ENCODE measurements at regions not wholly inside any gene's neighbourhood (a gene's known extent, or its start where the extent isn't known, plus 50 kb on each side); places are given as distances from the start of the nearest gene placed in this dataset.

DNA sequence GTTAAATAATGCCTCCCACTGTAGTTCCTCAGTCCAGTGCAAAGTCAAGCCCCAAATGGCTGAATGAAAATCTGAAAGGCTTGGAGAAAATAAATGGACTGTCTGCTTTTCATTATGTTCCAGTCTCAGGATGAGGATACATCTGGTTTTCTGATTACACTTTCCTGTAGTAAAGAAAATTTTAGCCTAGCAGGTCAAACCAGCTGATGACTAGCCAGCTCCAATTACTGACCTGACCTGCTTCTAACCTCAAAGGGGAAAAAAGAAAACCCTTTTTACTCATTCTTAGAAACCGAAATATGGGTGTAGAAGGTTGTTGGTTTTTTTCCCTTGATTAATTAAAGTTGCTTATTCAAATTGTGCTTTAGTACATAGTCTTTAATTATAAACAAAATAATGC, 418.4 kb downstream of the EFNB2 start:
- no peaks in the 10 kb centered on the region for H3K36me3 Mint-ChIP-seq (ENCODE audit: low read depth)
- H3K9me3 Mint-ChIP-seq, result no peaks in the 10 kb centered on the region
- TF ChIP-seq, protein P1, sequence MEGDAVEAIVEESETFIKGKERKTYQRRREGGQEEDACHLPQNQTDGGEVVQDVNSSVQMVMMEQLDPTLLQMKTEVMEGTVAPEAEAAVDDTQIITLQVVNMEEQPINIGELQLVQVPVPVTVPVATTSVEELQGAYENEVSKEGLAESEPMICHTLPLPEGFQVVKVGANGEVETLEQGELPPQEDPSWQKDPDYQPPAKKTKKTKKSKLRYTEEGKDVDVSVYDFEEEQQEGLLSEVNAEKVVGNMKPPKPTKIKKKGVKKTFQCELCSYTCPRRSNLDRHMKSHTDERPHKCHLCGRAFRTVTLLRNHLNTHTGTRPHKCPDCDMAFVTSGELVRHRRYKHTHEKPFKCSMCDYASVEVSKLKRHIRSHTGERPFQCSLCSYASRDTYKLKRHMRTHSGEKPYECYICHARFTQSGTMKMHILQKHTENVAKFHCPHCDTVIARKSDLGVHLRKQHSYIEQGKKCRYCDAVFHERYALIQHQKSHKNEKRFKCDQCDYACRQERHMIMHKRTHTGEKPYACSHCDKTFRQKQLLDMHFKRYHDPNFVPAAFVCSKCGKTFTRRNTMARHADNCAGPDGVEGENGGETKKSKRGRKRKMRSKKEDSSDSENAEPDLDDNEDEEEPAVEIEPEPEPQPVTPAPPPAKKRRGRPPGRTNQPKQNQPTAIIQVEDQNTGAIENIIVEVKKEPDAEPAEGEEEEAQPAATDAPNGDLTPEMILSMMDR (IDR thresholded peaks at IDR 0.05; ENCODE audit: unreplicated experiment in 3 of 3), result no peak
- peak overlapping the region in 1 of 3 experiments; percentile 82 for H3K27ac Mint-ChIP-seq
- no peaks in the 10 kb centered on the region for H3K4me1 Mint-ChIP-seq
- H3K4me3 Mint-ChIP-seq, result no peak overlapping the region
- no peaks in the 10 kb centered on the region for H3K27me3 Mint-ChIP-seq (ENCODE audit: low read depth)

DNA sequence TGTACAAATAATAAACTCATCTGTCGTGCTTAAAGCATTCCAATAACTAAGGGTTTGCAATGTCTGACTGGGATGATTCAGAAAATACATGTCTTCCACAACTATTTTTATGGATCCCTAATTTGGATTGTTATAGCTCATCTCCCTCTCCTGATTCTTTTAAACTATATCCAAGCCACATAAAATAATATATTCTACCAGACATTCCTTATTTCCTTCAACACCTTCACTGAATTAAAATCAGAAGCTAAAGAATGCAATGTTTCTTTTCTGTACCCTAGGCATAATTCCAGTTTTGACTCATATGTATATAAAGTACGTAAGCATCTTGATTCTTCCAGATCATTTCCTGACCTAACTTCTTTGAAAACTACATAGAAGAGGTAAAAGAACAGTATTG, 420.4 kb downstream of the EFNB2 start:
- no peak overlapping the region for H3K4me3 Mint-ChIP-seq
- TF ChIP-seq, protein P1 (IDR thresholded peaks at IDR 0.05; ENCODE audit: unreplicated experiment in 3 of 3), result no peak
- no peaks in the 10 kb centered on the region for H3K36me3 Mint-ChIP-seq (ENCODE audit: low read depth)
- no peaks in the 10 kb centered on the region for H3K27me3 Mint-ChIP-seq (ENCODE audit: low read depth)
- no peaks in the 10 kb centered on the region for H3K4me1 Mint-ChIP-seq
- H3K9me3 Mint-ChIP-seq, result no peaks in the 10 kb centered on the region
- H3K27ac Mint-ChIP-seq, result no peak overlapping the region

DNA sequence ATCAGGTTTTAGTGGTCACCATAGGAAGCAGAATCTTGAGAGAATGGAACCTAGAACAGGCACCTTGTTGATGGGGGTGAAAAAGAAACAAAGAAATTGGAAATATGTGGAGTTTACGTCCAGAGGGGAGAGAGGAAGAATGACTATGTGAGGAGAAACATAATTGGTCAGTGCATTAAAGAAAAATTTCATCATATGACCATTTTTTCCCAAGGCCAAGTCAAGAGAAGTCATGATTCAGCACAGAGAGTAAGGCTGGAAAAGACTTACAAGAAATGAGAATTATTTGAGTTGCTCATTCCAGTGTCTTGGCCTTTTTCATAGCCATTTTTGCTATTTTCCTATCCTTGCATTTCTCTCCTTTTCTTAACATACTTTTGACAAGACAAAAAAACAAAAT, 421.7 kb downstream of the EFNB2 start:
- no peak overlapping the region for H3K27ac Mint-ChIP-seq
- no peaks in the 10 kb centered on the region for H3K27me3 Mint-ChIP-seq (ENCODE audit: low read depth)
- no peaks in the 10 kb centered on the region for H3K9me3 Mint-ChIP-seq
- no peak overlapping the region for H3K4me3 Mint-ChIP-seq
- H3K36me3 Mint-ChIP-seq (ENCODE audit: low read depth), result no peaks in the 10 kb centered on the region
- H3K4me1 Mint-ChIP-seq, result no peaks in the 10 kb centered on the region
- TF ChIP-seq, protein P1 (IDR thresholded peaks at IDR 0.05; ENCODE audit: unreplicated experiment in 3 of 3), result no peak

DNA sequence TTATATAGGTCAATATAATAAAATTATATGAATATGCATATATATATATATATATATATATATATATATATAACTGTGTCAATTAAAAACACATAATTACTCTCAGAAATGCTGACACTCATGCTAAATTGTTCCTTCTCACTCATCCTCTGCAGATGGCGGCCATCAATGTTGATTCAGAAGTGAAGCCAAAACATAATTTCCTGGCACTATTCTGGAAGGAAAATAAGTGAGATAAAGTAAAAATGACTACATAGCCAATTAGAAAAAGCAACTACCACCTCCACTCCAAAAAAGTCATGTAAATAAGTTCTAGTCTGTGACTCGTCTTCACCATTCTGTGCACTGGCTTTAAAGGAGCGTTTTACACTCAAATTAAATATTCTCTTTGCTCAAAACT, 423.3 kb downstream of the EFNB2 start:
- no peaks in the 10 kb centered on the region for H3K36me3 Mint-ChIP-seq (ENCODE audit: low read depth)
- no peak overlapping the region for H3K4me3 Mint-ChIP-seq
- no peaks in the 10 kb centered on the region for H3K4me1 Mint-ChIP-seq
- H3K9me3 Mint-ChIP-seq, result no peaks in the 10 kb centered on the region
- H3K27me3 Mint-ChIP-seq (ENCODE audit: low read depth), result no peaks in the 10 kb centered on the region
- TF ChIP-seq, protein P1 (IDR thresholded peaks at IDR 0.05; ENCODE audit: unreplicated experiment in 3 of 3), result no peak
- no peak overlapping the region for H3K27ac Mint-ChIP-seq

DNA sequence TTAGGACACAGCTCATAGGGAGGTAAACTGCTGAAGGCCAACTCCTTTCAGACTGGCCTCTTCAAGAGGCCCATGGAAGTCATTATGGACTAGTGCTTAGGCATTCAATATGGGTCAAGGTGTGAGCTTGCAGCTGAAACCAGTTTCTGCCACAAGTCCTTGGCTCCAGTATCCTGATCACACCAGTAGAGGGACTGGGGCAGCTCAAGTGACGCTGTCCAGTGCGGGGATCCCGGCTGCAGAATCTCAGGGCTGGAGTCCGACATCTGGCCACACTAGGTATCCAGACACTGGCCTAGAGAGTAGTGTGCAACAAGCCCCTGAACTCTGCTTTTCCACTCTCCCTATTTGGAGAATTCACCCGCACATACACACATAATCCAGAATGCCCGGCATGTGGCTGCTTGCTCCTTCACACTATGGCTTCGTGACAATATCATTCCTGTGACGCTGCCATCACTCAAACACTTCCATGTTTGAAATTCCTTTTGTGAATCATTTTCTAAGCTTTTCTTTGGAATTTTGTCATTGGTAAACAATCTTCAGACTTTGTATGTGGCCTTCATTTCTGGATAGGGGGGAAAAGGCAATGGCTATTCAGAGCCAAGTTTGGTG, 425.1 kb downstream of the EFNB2 start:
- H3K9me3 Mint-ChIP-seq, result no peaks in the 10 kb centered on the region
- TF ChIP-seq, protein P1 (IDR thresholded peaks at IDR 0.05; ENCODE audit: unreplicated experiment in 3 of 3), result no peak
- no peak overlapping the region for H3K4me3 Mint-ChIP-seq
- no peak overlapping the region for H3K27ac Mint-ChIP-seq
- H3K27me3 Mint-ChIP-seq (ENCODE audit: low read depth), result peaks cover 1% of the 10 kb centered on the region
- H3K36me3 Mint-ChIP-seq (ENCODE audit: low read depth), result no peaks in the 10 kb centered on the region
- H3K4me1 Mint-ChIP-seq, result no peaks in the 10 kb centered on the region

DNA sequence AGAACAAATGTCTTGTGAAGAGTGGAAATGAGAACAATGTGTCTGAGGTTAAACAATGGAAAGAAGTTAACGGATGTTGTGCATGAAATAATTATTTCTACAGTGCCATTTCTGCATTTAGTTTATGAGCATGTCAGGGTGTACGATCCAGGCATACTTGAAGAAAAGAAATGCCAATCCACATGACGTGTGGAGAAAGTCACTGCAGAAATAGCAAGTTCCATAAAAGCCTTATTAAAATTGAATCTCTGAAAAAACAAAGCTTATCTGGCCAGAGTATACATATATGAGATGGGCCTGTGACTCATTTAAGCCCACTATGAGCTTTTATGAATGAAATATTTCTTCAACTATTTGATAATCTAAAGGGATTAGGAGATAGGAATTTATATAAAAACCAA, 426.1 kb downstream of the EFNB2 start:
- Mint-ChIP-seq H3K9me3 (no peaks in the 10 kb centered on the region), H3K36me3 (ENCODE audit: low read depth) (no peaks in the 10 kb centered on the region), H3K4me3 (no peak overlapping the region), H3K4me1 (no peaks in the 10 kb centered on the region), H3K27ac (no peak overlapping the region), H3K27me3 (ENCODE audit: low read depth) (peaks cover 6% of the 10 kb centered on the region)
- TF ChIP-seq, protein P1 (IDR thresholded peaks at IDR 0.05; ENCODE audit: unreplicated experiment in 3 of 3), result no peak
